AG04449 (cell line): ENCODE measurements at regions not wholly inside any gene's neighbourhood (a gene's known extent, or its start where the extent isn't known, plus 50 kb on each side); places are given as distances from the start of the nearest gene placed in this dataset.

Source experiments
- CTCF ChIA-PET: fragments of 350-600 bp; formaldehyde crosslinking; extraction: SDS; loops from one replicate; lab custom pipeline; 2021; ENCODE audit warnings: antibody characterized with exemption; lab: Yijun Ruan, JAX
- POLR2A ChIA-PET: fragments of 400-600, 350-600 bp; formaldehyde crosslinking; extraction: SDS; loops from one replicate; lab custom pipeline; 2020; ENCODE audit warnings: antibody characterized with exemption, inconsistent platforms; lab: Yijun Ruan, JAX
- DNase-seq: peaks from one replicate; pipeline ENCODE4 v3.0.0-alpha.2; 2010; ENCODE audit warnings: low read depth, low spot score
- H3K4me3 ChIP-seq: 2 replicates; pipeline ENCODE4 v1.5.1; 2011; ENCODE audit warnings: low read depth, mild to moderate bottlenecking, control low read depth, low read length
- CTCF ChIP-seq: IDR thresholded peaks from one replicate; pipeline ENCODE4 v1.5.1; 2011; ENCODE audit warnings: mild to moderate bottlenecking, moderate library complexity, low read length, control low read depth, inconsistent platforms; ENCODE audit not compliant: insufficient read depth; ENCODE audit errors: missing control alignments

GRCh38 chr7:125246706-125247105 is 317.1 kb upstream of the POT1 start:
- TF ChIP-seq CTCF = no peak
- no peak overlapping the region for H3K4me3 ChIP-seq
- DNase-seq = no peak
- ChIA-PET POLR2A (no interaction called here), CTCF (no interaction called here)

GRCh38 chr7:125241548-125241947 is 311.9 kb upstream of the POT1 start:
- POLR2A ChIA-PET = no interaction called here
- CTCF ChIA-PET = no interaction called here
- no peak for DNase-seq
- TF ChIP-seq CTCF = no peak
- no peak overlapping the region for H3K4me3 ChIP-seq

- no peak for DNase-seq
- no peak overlapping the region for H3K4me3 ChIP-seq
- CTCF ChIA-PET = no interaction called here
- TF ChIP-seq CTCF = no peak
- POLR2A ChIA-PET = no interaction called here
Observed at GRCh38 chr7:125222596-125222995, 293.0 kb upstream of the POT1 start.

GRCh38 chr7:125218076-125218475 is 288.5 kb upstream of the POT1 start:
- H3K4me3 ChIP-seq = no peak overlapping the region
- no peak for DNase-seq
- no peak for TF ChIP-seq CTCF
- ChIA-PET POLR2A (no interaction called here), CTCF (no interaction called here)

- ChIA-PET POLR2A (no interaction called here), CTCF (no interaction called here)
- H3K4me3 ChIP-seq = no peak overlapping the region
- no peak for TF ChIP-seq CTCF
- no peak for DNase-seq
Observed at GRCh38 chr7:125201002-125201401, 271.4 kb upstream of the POT1 start.

- no peak overlapping the region for H3K4me3 ChIP-seq
- TF ChIP-seq CTCF = no peak
- ChIA-PET POLR2A (no interaction called here), CTCF (no interaction called here)
- DNase-seq = no peak
Observed at GRCh38 chr7:125197731-125198393, 268.2 kb upstream of the POT1 start.
